ENCODE measurements at regions not wholly inside any gene's neighbourhood (a gene's known extent, or its start where the extent isn't known, plus 50 kb on each side); places are given as distances from the start of the nearest gene placed in this dataset.

GRCh38 chr4:138671606-138672084 lies 343.9 kb upstream of the NOCT start:
- Mint-ChIP-seq H3K9me3 (peaks cover 0 to 5% (median 0%) of the 10 kb centered on the region in 7 donors), H3K27me3 (ENCODE audit: low read depth in 3 of 3) (peaks cover 4 to 7% (median 7%) of the 10 kb centered on the region in 3 donors), H3K4me3 (no peak overlapping the region), H3K27ac (no peak overlapping the region), H3K4me1 (no peaks in the 10 kb centered on the region), H3K36me3 (no peaks in the 10 kb centered on the region)
- Histone ChIP-seq H2AFZ (ENCODE audit: insufficient read depth, low read depth, low read length, poor library complexity, severe bottlenecking) (no peak overlapping the region), H3K79me2 (ENCODE audit: insufficient read depth, low read length) (no peaks in the 10 kb centered on the region), H3K4me3 (replicated peaks in 1 of 3; ENCODE audit: low read depth in 2 of 3, low read length in 3 of 3) (no peak overlapping the region), H3K4me1 (ENCODE audit: control insufficient read depth in 1 of 2, insufficient read depth in 2 of 2, low read length in 2 of 2) (no peaks in the 10 kb centered on the region), H3K9ac (ENCODE audit: insufficient read depth, low read length, poor library complexity, severe bottlenecking) (no peak overlapping the region), H3K27me3 (ENCODE audit: control insufficient read depth in 2 of 2, insufficient read depth in 2 of 2, low read length in 2 of 2) (no peaks in the 10 kb centered on the region), H3K36me3 (replicated peaks in 1 of 2; ENCODE audit: control insufficient read depth in 1 of 2, insufficient read depth in 2 of 2, low read length in 2 of 2) (no peaks in the 10 kb centered on the region), H3K4me2 (replicated peaks; ENCODE audit: extremely low read depth, low read length, poor library complexity, severe bottlenecking) (no peak overlapping the region), H4K20me1 (ENCODE audit: insufficient read depth, low read length) (no peaks in the 10 kb centered on the region), H3K27ac (ENCODE audit: low read depth in 1 of 2, low read length in 2 of 2) (no peak overlapping the region), H3K9me3 (replicated peaks in 1 of 2; ENCODE audit: control insufficient read depth in 1 of 2, insufficient read depth in 1 of 2, low read length in 2 of 2) (no peaks in the 10 kb centered on the region)
- TF ChIP-seq CTCF (IDR thresholded peaks at IDR 0.05) = no peak
- DNase-seq = no peak
- intact Hi-C loops (cut with micrococcal nuclease) = no loop called here
- no CpG with 5 or more reads among the region's 3 CpGs for WGBS (ENCODE audit: insufficient coverage)

GRCh38 chr4:138671106-138671505 lies 344.5 kb upstream of the NOCT start:
- H4K20me1 ChIP-seq (ENCODE audit: insufficient read depth, low read length) = no peaks in the 10 kb centered on the region
- Mint-ChIP-seq H3K4me1 (no peaks in the 10 kb centered on the region), H3K27me3 (ENCODE audit: low read depth in 3 of 3) (peaks cover 7 to 8% (median 7%) of the 10 kb centered on the region in 3 donors), H3K27ac (no peak overlapping the region), H3K4me3 (no peak overlapping the region), H3K36me3 (no peaks in the 10 kb centered on the region), H3K9me3 (peaks cover 0 to 5% (median 0%) of the 10 kb centered on the region in 7 donors)
- H3K4me1 ChIP-seq (ENCODE audit: control insufficient read depth in 1 of 2, insufficient read depth in 2 of 2, low read length in 2 of 2) = no peaks in the 10 kb centered on the region
- DNase-seq = no peak
- H2AFZ ChIP-seq (ENCODE audit: insufficient read depth, low read depth, low read length, poor library complexity, severe bottlenecking) = no peak overlapping the region
- no peaks in the 10 kb centered on the region for H3K36me3 ChIP-seq (replicated peaks in 1 of 2; ENCODE audit: control insufficient read depth in 1 of 2, insufficient read depth in 2 of 2, low read length in 2 of 2)
- no peaks in the 10 kb centered on the region for H3K9me3 ChIP-seq (replicated peaks in 1 of 2; ENCODE audit: control insufficient read depth in 1 of 2, insufficient read depth in 1 of 2, low read length in 2 of 2)
- H3K4me3 ChIP-seq (replicated peaks in 1 of 3; ENCODE audit: low read depth in 2 of 3, low read length in 3 of 3) = no peak overlapping the region
- no peak overlapping the region for H3K4me2 ChIP-seq (replicated peaks; ENCODE audit: extremely low read depth, low read length, poor library complexity, severe bottlenecking)
- H3K79me2 ChIP-seq (ENCODE audit: insufficient read depth, low read length) = no peaks in the 10 kb centered on the region
- intact Hi-C loops (cut with micrococcal nuclease) = no loop called here
- H3K27ac ChIP-seq (ENCODE audit: low read depth in 1 of 2, low read length in 2 of 2) = no peak overlapping the region
- no peak overlapping the region for H3K9ac ChIP-seq (ENCODE audit: insufficient read depth, low read length, poor library complexity, severe bottlenecking)
- H3K27me3 ChIP-seq (ENCODE audit: control insufficient read depth in 2 of 2, insufficient read depth in 2 of 2, low read length in 2 of 2) = no peaks in the 10 kb centered on the region
- TF ChIP-seq CTCF (IDR thresholded peaks at IDR 0.05) = no peak

All from CD14-positive monocyte (primary cell).